ENCODE measurements at regions not wholly inside any gene's neighbourhood (a gene's known extent, or its start where the extent isn't known, plus 50 kb on each side); places are given as distances from the start of the nearest gene placed in this dataset.
"Not testable (repeated sequence)": the region's sequence is repeated elsewhere in the genome, so short reads cannot be mapped to it uniquely, and the experiment has no call there.

DNA sequence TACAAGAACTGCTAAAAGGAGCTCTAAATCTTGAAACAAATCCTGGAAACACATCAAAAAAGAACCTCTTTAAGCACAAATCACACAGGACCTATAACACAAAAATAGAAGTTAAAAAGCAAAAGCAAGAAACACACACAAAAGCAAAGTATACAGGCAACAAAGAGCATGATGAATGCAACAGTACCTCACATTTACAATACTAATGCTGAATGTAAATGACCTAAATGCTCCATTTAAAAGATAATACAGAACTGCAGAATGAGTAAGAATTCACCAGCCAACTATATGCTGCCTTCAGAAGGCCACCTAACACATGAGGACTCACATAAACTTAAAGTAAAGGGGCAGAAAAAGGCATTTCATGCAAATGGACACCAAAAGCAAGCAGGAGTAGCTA, 478.6 kb upstream of the ARHGEF26 start:
- TF ChIP-seq, protein P1, sequence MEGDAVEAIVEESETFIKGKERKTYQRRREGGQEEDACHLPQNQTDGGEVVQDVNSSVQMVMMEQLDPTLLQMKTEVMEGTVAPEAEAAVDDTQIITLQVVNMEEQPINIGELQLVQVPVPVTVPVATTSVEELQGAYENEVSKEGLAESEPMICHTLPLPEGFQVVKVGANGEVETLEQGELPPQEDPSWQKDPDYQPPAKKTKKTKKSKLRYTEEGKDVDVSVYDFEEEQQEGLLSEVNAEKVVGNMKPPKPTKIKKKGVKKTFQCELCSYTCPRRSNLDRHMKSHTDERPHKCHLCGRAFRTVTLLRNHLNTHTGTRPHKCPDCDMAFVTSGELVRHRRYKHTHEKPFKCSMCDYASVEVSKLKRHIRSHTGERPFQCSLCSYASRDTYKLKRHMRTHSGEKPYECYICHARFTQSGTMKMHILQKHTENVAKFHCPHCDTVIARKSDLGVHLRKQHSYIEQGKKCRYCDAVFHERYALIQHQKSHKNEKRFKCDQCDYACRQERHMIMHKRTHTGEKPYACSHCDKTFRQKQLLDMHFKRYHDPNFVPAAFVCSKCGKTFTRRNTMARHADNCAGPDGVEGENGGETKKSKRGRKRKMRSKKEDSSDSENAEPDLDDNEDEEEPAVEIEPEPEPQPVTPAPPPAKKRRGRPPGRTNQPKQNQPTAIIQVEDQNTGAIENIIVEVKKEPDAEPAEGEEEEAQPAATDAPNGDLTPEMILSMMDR (conservative IDR thresholded peaks at IDR 0.05; ENCODE audit: low read depth, low read length), result not testable (repeated sequence)
- not testable (repeated sequence) for TF ChIP-seq EZH2 (IDR thresholded peaks at IDR 0.05; ENCODE audit: borderline replicate concordance, low read depth, low read length, poor library complexity, severe bottlenecking)
